ENCODE measurements at regions not wholly inside any gene's neighbourhood (a gene's known extent, or its start where the extent isn't known, plus 50 kb on each side); places are given as distances from the start of the nearest gene placed in this dataset.
"Not testable (repeated sequence)": the region's sequence is repeated elsewhere in the genome, so short reads cannot be mapped to it uniquely, and the experiment has no call there.

- H3K4me1 ChIP-seq (ENCODE audit: control insufficient read depth in 1 of 2, insufficient read depth in 2 of 2, low read length in 2 of 2), result no peaks in the 10 kb centered on the region
- H3K79me2 ChIP-seq (ENCODE audit: insufficient read depth, low read length), result no peaks in the 10 kb centered on the region
- intact Hi-C loops (cut with micrococcal nuclease), result no loop called here
- H3K4me3 ChIP-seq (replicated peaks in 1 of 3; ENCODE audit: low read depth in 2 of 3, low read length in 3 of 3), result no peak overlapping the region
- DNase-seq, result no peak
- Mint-ChIP-seq H3K27ac (no peak overlapping the region), H3K4me3 (no peak overlapping the region), H3K36me3 (no peaks in the 10 kb centered on the region), H3K9me3 (peaks cover 4 to 16% (median 12%) of the 10 kb centered on the region in 7 donors), H3K27me3 (ENCODE audit: low read depth in 3 of 3) (peaks cover 0 to 5% (median under 1%) of the 10 kb centered on the region in 3 donors), H3K4me1 (no peaks in the 10 kb centered on the region)
- no peak overlapping the region for H2AFZ ChIP-seq (ENCODE audit: insufficient read depth, low read depth, low read length, poor library complexity, severe bottlenecking)
- peaks cover 10 to 15% of the 10 kb centered on the region in 2 donors for H3K9me3 ChIP-seq (replicated peaks in 1 of 2; ENCODE audit: control insufficient read depth in 1 of 2, insufficient read depth in 1 of 2, low read length in 2 of 2)
- no peak overlapping the region for H3K4me2 ChIP-seq (replicated peaks; ENCODE audit: extremely low read depth, low read length, poor library complexity, severe bottlenecking)
- H3K36me3 ChIP-seq (replicated peaks in 1 of 2; ENCODE audit: control insufficient read depth in 1 of 2, insufficient read depth in 2 of 2, low read length in 2 of 2), result no peaks in the 10 kb centered on the region
- no CpG with 5 or more reads among the region's 1 CpG for WGBS (ENCODE audit: insufficient coverage)
- no peaks in the 10 kb centered on the region for H3K27me3 ChIP-seq (ENCODE audit: control insufficient read depth in 2 of 2, insufficient read depth in 2 of 2, low read length in 2 of 2)
- H4K20me1 ChIP-seq (ENCODE audit: insufficient read depth, low read length), result no peaks in the 10 kb centered on the region
- H3K9ac ChIP-seq (ENCODE audit: insufficient read depth, low read length, poor library complexity, severe bottlenecking), result no peak overlapping the region
- no peak for TF ChIP-seq CTCF (IDR thresholded peaks at IDR 0.05)
- no peak overlapping the region for H3K27ac ChIP-seq (ENCODE audit: low read depth in 1 of 2, low read length in 2 of 2)
Observed at GRCh38 chr10:123394382-123394781, 240.2 kb downstream of the BUB3 start.

GRCh38 chr10:123395234-123395633 is 241.0 kb downstream of the BUB3 start:
- H3K27ac Mint-ChIP-seq; H3K27me3 ChIP-seq (ENCODE audit: control insufficient read depth in 2 of 2, insufficient read depth in 2 of 2, low read length in 2 of 2); H3K4me3 Mint-ChIP-seq; H3K27me3 Mint-ChIP-seq (ENCODE audit: low read depth in 3 of 3); H2AFZ ChIP-seq (ENCODE audit: insufficient read depth, low read depth, low read length, poor library complexity, severe bottlenecking); H4K20me1 ChIP-seq (ENCODE audit: insufficient read depth, low read length); H3K36me3 Mint-ChIP-seq; H3K4me1 ChIP-seq (ENCODE audit: control insufficient read depth in 1 of 2, insufficient read depth in 2 of 2, low read length in 2 of 2); intact Hi-C loops (cut with micrococcal nuclease); H3K9ac ChIP-seq (ENCODE audit: insufficient read depth, low read length, poor library complexity, severe bottlenecking); H3K36me3 ChIP-seq (replicated peaks in 1 of 2; ENCODE audit: control insufficient read depth in 1 of 2, insufficient read depth in 2 of 2, low read length in 2 of 2); H3K4me3 ChIP-seq (replicated peaks in 1 of 3; ENCODE audit: low read depth in 2 of 3, low read length in 3 of 3); H3K4me1 Mint-ChIP-seq; DNase-seq; H3K79me2 ChIP-seq (ENCODE audit: insufficient read depth, low read length); H3K27ac ChIP-seq (ENCODE audit: low read depth in 1 of 2, low read length in 2 of 2); H3K4me2 ChIP-seq (replicated peaks; ENCODE audit: extremely low read depth, low read length, poor library complexity, severe bottlenecking): not testable (repeated sequence)
- WGBS (ENCODE audit: insufficient coverage), result no CpG with 5 or more reads among the region's 4 CpGs
- H3K9me3 ChIP-seq (replicated peaks in 1 of 2; ENCODE audit: control insufficient read depth in 1 of 2, insufficient read depth in 1 of 2, low read length in 2 of 2), result peaks cover 10 to 15% of the 10 kb centered on the region in 2 donors
- H3K9me3 Mint-ChIP-seq, result peaks cover 4 to 19% (median 12%) of the 10 kb centered on the region in 7 donors
